Bronchial epithelial cell (primary cell): ENCODE measurements at regions not wholly inside any gene's neighbourhood (a gene's known extent, or its start where the extent isn't known, plus 50 kb on each side); places are given as distances from the start of the nearest gene placed in this dataset.

Experiments used
- DNase-seq: peaks from one replicate; pipeline ENCODE4 v3.0.0-alpha.2; 2010; ENCODE audit warnings: low read depth
- FAIRE-seq: peaks from 2 replicates; lab custom pipeline; 2011; peaks lifted over from hg19 to GRCh38; lab: Jason Lieb, UNC
- H3K27me3 ChIP-seq: 2 replicates; pipeline ENCODE4 v1.5.1; 2011; ENCODE audit warnings: low read length; ENCODE audit not compliant: control insufficient read depth, insufficient read depth
- H3K36me3 ChIP-seq: 2 replicates; pipeline ENCODE4 v1.5.1; 2011; ENCODE audit warnings: low read length; ENCODE audit not compliant: control insufficient read depth, insufficient read depth
- H3K4me3 ChIP-seq: 2 replicates; pipeline ENCODE4 v1.5.1; 2011; ENCODE audit warnings: mild to moderate bottlenecking, low read depth, low read length, control low read depth
- CTCF ChIP-seq: IDR thresholded peaks from 2 replicates; pipeline ENCODE4 v1.5.1; 2011; ENCODE audit warnings: mild to moderate bottlenecking, moderate library complexity, low read length, control low read depth, inconsistent platforms; ENCODE audit not compliant: insufficient read depth, severe bottlenecking

- Histone ChIP-seq H3K27me3 (no peaks in the 10 kb centered on the region), H3K4me3 (no peak overlapping the region), H3K36me3 (no peaks in the 10 kb centered on the region)
- DNase-seq (peak; percentile 5), FAIRE-seq (no peak)
- no peak for TF ChIP-seq CTCF
Measured at GRCh38 chr15:96553931-96554330, 223.4 kb downstream of the NR2F2 start.

GRCh38 chr15:96554541-96554940, 224.0 kb downstream of the NR2F2 start:
- no peak overlapping the region for H3K4me3 ChIP-seq
- FAIRE-seq = no peak
- no peak for DNase-seq
- TF ChIP-seq CTCF = no peak
- H3K36me3 ChIP-seq = no peaks in the 10 kb centered on the region
- no peaks in the 10 kb centered on the region for H3K27me3 ChIP-seq

- TF ChIP-seq CTCF = no peak
- no peak overlapping the region for H3K4me3 ChIP-seq
- H3K36me3 ChIP-seq = no peaks in the 10 kb centered on the region
- FAIRE-seq (no peak), DNase-seq (no peak)
- H3K27me3 ChIP-seq = no peaks in the 10 kb centered on the region
Measured at GRCh38 chr15:96559087-96559486, 228.6 kb downstream of the NR2F2 start.

GRCh38 chr15:96559631-96560030, 229.1 kb downstream of the NR2F2 start:
- Histone ChIP-seq H3K36me3 (no peaks in the 10 kb centered on the region), H3K27me3 (no peaks in the 10 kb centered on the region), H3K4me3 (no peak overlapping the region)
- DNase-seq (no peak), FAIRE-seq (no peak)
- no peak for TF ChIP-seq CTCF

GRCh38 chr15:96560246-96560895, 229.9 kb downstream of the NR2F2 start:
- no peaks in the 10 kb centered on the region for H3K36me3 ChIP-seq
- no peak overlapping the region for H3K4me3 ChIP-seq
- FAIRE-seq (no peak), DNase-seq (peak; percentile 89)
- H3K27me3 ChIP-seq = no peaks in the 10 kb centered on the region
- TF ChIP-seq CTCF = no peak

- no peak for FAIRE-seq
- no peaks in the 10 kb centered on the region for H3K27me3 ChIP-seq
- no peak overlapping the region for H3K4me3 ChIP-seq
- H3K36me3 ChIP-seq = no peaks in the 10 kb centered on the region
- no peak for DNase-seq
- TF ChIP-seq CTCF = no peak
Measured at GRCh38 chr15:96561593-96561992, 231.1 kb downstream of the NR2F2 start.
